Middle frontal gyrus (tissue), 1 donor: ENCODE measurements at regions not wholly inside any gene's neighbourhood (a gene's known extent, or its start where the extent isn't known, plus 50 kb on each side); places are given as distances from the start of the nearest gene placed in this dataset.

Experiments used
- DNase-seq: peaks from one replicate; pipeline ENCODE4 v3.0.0-alpha.2; 2015; ENCODE audit warnings: low spot score; ENCODE audit errors: extremely low spot score

- DNase-seq, result no peak
Observed at GRCh38 chr7:155213955-155214740, 83.5 kb upstream of the INSIG1 start.

GRCh38 chr7:155215576-155216325 is 81.9 kb upstream of the INSIG1 start:
- no peak for DNase-seq

- DNase-seq, result no peak
Observed at GRCh38 chr7:155216475-155217272, 81.0 kb upstream of the INSIG1 start.

GRCh38 chr7:155217634-155218033 is 80.0 kb upstream of the INSIG1 start:
- DNase-seq, result no peak

- no peak for DNase-seq
Observed at GRCh38 chr7:155218276-155219153, 79.2 kb upstream of the INSIG1 start.

GRCh38 chr7:155219154-155219531 is 78.5 kb upstream of the INSIG1 start:
- DNase-seq, result no peak

- DNase-seq, result no peak
Observed at GRCh38 chr7:155219947-155220769, 77.5 kb upstream of the INSIG1 start.

- no peak for DNase-seq
Observed at GRCh38 chr7:155220903-155221302, 76.8 kb upstream of the INSIG1 start.

GRCh38 chr7:155221547-155221946 is 76.1 kb upstream of the INSIG1 start:
- no peak for DNase-seq

GRCh38 chr7:155222061-155222460 is 75.6 kb upstream of the INSIG1 start:
- DNase-seq, result no peak

GRCh38 chr7:155222573-155222972 is 75.1 kb upstream of the INSIG1 start:
- no peak for DNase-seq

GRCh38 chr7:155223021-155223420 is 74.7 kb upstream of the INSIG1 start:
- DNase-seq, result no peak

GRCh38 chr7:155223503-155223902 is 74.2 kb upstream of the INSIG1 start:
- DNase-seq, result no peak

- no peak for DNase-seq
Observed at GRCh38 chr7:155224116-155224811, 73.4 kb upstream of the INSIG1 start.

GRCh38 chr7:155225095-155225494 is 72.6 kb upstream of the INSIG1 start:
- no peak for DNase-seq

GRCh38 chr7:155225516-155225915 is 72.2 kb upstream of the INSIG1 start:
- no peak for DNase-seq

- no peak for DNase-seq
Observed at GRCh38 chr7:155226261-155227003, 71.2 kb upstream of the INSIG1 start.

- DNase-seq, result no peak
Observed at GRCh38 chr7:155227004-155227787, 70.5 kb upstream of the INSIG1 start.
